ENCODE measurements at regions not wholly inside any gene's neighbourhood (a gene's known extent, or its start where the extent isn't known, plus 50 kb on each side); places are given as distances from the start of the nearest gene placed in this dataset.

DNA sequence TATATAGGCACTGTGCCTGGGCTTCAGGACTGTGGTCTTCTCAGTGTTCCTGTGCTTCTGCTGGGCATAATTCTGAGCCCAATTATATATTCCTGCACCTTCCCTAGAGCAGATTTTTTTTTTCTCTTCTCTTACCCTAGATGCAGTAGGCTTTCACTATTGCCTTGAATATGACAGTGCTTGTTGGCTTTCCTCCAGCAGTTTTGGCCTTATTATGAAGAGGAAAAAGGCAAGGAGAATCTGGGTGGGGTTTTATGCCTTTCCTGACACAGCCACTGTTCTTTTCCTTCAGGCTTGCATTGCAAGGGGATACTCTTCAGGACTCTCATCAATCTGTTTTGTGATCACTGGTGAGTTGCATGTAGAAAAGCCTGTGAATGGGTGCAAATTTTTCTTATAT is 221.9 kb upstream of the CELF4 start:
- no peak for DNase-seq (ENCODE audit: low read depth, low spot score)

DNA sequence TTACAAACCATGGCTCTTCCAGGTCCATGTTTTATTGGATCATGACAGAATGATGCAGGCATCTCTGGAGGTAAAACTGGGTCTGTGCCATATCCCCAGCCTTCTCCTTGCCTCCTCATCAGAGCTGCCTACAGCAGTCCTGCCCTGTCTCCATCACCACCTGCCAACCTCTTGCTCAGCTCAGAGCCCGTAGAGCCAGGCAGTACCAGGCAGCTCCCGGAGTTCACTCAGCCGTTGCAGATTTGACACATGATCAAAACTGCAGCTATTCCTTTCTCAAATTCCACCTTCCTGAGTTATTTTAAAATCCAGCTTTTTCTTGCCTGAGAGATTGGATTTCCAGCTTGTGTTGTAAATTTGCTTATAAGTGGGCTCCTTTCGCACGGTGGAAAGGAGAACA is 218.2 kb upstream of the CELF4 start:
- no peak for DNase-seq (ENCODE audit: low read depth, low spot score)

DNA sequence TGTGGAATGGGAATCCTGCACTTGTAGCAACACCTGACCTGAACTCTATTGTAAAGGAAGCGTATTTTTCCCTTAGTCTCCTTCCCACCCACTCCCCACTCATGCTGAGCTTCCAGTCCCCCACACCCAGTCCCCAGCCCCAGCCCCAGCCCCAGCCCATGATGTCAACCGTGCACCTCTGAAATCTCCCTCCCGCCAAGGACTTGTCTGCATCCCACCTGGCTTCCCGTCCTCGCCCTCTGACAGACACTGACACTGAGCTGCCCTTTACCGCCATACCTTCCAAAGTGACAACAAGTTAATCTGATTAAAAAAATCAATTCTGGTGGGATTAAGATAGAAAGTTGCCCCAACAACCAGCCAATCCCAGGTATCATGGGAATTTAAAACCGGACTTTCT is 213.6 kb upstream of the CELF4 start:
- no peak for DNase-seq (ENCODE audit: low read depth, low spot score)

DNA sequence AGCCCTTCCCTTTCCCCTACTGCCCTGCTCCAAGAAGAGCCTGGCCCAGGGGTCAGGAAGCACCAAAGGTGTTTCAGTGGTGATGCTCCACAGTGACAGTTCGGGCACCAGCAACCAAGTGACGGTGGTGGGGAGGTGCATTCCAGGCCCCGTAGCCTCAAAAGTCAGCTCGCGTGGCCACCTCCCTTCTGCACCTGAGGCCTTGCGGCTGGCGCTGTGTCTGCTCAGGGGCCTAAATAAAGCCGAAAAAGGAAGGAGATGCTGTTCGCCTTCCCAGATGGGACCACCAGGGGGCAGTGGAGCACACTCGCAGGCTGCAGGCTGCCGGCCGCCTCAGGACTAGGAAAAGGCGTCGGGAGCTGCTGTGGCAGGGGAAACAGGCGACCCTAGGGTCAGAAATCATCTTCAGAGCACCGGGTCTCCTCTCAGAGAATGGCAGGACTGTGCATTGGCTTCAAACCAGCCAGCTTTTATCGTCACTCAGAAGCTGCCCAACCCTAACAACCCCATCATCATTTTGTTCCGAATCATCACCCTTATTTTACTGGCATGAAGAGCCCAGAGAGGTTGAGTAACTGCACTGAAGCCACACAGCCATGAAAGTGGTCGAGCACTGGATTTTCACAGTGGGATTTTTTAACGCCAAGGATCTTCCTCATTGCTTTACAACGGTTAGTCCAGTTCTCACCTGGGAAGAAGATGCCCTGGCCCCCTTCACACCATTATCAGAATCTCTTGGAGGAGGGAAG is 213.0 kb upstream of the CELF4 start:
- no peak for DNase-seq (ENCODE audit: low read depth, low spot score)

DNA sequence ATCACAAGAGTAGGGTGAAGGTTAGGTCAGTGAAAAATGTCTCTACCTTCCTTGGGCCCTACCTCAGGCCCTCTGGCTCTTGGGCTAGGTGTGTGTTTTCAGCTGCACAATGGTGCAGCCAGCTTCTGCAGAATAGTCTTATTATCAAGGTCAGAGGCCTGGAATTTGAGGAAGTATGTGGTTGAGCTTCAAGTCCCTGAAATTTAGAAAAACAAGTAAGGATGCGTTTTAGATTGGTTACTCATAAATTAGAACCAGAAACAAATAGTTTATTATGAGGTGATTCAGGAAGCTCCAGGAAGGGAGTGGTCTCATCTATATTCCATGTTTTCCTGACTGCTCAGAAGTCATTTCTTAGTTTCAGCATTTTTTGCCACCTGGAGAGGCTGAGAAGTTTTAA is 204.2 kb upstream of the CELF4 start:
- DNase-seq (ENCODE audit: low read depth, low spot score), result no peak

GRCh38 chr18:37764541-37765288 is 199.1 kb upstream of the CELF4 start:
- DNase-seq (ENCODE audit: low read depth, low spot score), result no peak

GRCh38 chr18:37762076-37762621 is 196.6 kb upstream of the CELF4 start:
- no peak for DNase-seq (ENCODE audit: low read depth, low spot score)

DNA sequence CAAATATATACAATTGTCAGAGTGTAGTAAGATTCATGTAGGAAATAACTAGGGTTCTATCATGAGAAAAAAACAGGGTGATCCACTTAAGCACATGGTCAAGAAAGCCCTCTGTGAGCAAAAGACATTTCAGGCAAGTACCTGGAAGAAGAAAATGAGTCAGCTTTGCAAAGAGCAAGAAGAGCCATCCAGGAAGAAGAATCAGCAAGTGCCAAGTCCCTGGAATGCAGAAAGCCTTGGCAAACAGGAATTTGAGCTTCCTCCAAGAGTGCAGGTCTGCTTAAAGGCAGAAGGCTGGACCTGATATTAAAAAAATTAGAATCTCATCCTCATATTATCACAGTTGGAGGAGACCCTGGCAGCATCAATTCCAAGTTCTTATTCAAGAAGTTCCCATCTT is 188.5 kb upstream of the CELF4 start:
- DNase-seq (ENCODE audit: low read depth, low spot score), result no peak

DNA sequence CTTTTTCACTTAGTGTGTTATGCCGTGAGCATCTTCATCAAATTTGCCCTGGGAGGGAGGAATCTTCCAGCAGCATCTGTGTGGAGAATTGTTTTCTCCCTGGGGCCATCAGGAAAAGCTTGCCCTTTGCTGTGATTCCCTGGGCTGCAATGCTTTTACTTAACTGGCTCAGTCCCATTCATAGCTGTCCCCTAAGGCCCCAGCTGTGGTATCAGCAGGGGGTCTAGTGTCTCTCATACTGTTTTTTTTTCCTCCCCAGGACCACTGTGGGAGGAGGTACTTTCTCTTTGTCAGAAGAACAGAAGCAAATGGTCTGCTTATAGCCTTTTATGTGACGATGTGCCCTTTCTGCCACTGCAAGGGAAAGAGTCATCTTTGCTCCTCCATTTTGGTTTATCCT is 176.8 kb upstream of the CELF4 start:
- no peak for DNase-seq (ENCODE audit: low read depth, low spot score)

DNA sequence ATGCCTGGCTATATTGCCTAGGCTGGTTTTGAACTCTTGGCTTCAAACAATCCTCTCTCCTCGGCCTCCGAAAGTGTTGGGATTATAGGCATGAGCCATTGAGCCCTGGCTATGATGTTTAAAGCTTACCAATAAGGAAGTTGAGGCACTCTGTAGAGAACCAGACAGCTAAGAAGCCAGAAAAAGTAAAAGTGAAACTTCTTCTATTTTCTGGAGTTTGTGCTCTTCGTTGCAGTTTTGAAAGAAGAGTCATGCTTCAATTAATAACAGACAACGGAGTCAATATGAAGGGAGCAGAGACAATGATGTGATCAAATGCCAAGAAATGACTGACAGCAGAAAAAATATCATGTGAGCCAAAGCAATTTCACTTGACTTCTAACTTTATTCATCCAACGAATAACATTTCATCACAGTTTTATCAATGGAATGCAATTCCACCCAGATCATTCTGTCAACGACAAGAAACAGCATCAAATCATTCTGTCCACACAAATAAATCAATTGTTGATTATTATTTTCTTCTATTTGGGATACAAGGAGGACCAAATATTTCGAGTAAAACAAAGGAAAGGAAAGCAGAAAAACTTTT is 175.5 kb upstream of the CELF4 start:
- no peak for DNase-seq (ENCODE audit: low read depth, low spot score)

GRCh38 chr18:37734406-37734805 is 168.8 kb upstream of the CELF4 start:
- no peak for DNase-seq (ENCODE audit: low read depth, low spot score)

GRCh38 chr18:37729716-37730115 is 164.1 kb upstream of the CELF4 start:
- DNase-seq (ENCODE audit: low read depth, low spot score), result no peak

DNA sequence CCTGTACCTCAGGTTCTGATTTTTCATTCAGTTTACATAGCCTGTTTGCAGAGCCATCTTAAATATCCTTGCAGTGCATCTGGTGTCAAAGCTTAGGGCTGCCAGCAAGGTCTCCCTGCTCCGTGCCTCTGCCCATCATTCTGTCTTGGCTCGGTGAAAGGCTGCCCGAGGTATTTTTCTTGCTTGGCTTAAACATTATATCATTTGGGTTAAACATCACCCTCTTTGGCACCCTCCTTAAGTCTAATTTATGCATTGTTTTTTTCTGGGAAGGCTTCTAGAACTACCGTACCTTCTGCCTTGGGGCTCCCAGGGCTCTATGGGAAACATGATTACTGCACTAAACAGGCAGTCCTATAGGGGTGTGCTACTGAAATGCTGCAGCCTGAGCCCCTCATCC is 158.6 kb upstream of the CELF4 start:
- no peak for DNase-seq (ENCODE audit: low read depth, low spot score)

GRCh38 chr18:37721544-37722522 is 156.2 kb upstream of the CELF4 start:
- DNase-seq (ENCODE audit: low read depth, low spot score), result no peak

- no peak for DNase-seq (ENCODE audit: low read depth, low spot score)
Observed at GRCh38 chr18:37720663-37721062, 155.1 kb upstream of the CELF4 start.

- DNase-seq (ENCODE audit: low read depth, low spot score), result no peak
Observed at GRCh38 chr18:37717656-37718055, 152.1 kb upstream of the CELF4 start.

DNA sequence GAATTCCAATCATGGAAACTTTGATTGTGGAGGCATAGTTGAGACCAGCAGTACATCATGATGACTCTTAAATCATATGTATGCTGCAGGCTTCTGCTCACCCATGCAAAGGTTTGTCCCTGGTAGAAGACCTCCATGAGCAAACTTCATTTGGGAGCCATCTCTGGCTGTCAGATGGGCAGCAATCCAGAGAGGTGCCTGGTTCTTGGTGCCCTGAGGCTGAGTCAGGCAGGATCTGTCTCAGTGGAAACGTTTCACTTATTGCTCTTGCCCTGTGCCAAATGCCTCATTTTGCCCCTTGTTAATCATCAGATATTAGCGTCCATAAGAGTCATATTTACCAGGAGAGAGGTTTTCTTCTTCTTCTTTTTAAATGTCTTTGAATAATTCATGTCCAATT is 151.5 kb upstream of the CELF4 start:
- DNase-seq (ENCODE audit: low read depth, low spot score), result no peak

DNA sequence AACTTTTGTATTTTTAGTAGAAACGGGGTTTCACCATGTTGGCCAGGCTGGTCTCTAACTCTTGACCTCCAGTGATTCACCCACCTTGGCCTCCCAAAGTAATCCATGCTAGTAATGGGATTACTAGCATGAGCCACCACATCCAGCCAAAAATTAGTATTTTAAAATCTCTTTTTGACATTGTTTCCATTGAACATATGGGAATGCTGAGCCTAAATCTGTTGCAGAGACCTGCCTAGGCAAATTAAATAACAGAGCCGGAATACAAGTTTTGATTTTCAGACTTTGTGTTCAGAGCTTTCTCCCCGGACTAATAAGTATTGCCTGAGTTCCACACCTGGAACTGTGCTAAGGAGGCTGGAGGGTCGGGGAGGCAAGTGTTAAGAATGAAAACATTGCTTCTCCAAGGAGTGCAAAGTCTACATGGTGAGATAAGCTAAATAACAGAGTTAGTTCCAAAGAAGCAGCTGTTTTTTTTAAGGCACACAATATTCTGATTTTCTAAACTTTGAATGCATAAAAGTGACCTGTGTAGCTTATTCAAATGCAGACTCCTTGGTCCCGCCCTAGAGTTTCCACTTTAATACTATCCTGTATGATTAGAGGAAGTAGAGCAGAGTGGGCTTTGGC is 150.6 kb upstream of the CELF4 start:
- no peak for DNase-seq (ENCODE audit: low read depth, low spot score)

GRCh38 chr18:37714691-37715090 is 149.1 kb upstream of the CELF4 start:
- DNase-seq (ENCODE audit: low read depth, low spot score), result no peak

GRCh38 chr18:37712776-37713175 is 147.2 kb upstream of the CELF4 start:
- DNase-seq (ENCODE audit: low read depth, low spot score), result no peak

All from smooth muscle cell of the brain vasculature (primary cell).